ENCODE measurements at regions not wholly inside any gene's neighbourhood (a gene's known extent, or its start where the extent isn't known, plus 50 kb on each side); places are given as distances from the start of the nearest gene placed in this dataset.

- no peak overlapping the region for H3K4me3 Mint-ChIP-seq
- no peak overlapping the region for H3K27ac Mint-ChIP-seq
- no peaks in the 10 kb centered on the region for H3K36me3 Mint-ChIP-seq
- no peak for ATAC-seq (replicated peaks)
- no peak for DNase-seq
- H3K4me1 Mint-ChIP-seq = peaks cover 2 to 3% of the 10 kb centered on the region in 2 donors
- no peaks in the 10 kb centered on the region for H3K9me3 Mint-ChIP-seq
- peaks cover 5 to 9% of the 10 kb centered on the region in 2 donors for H3K27me3 Mint-ChIP-seq
These were observed 164.6 kb upstream of the BCL6 start for GRCh38 chr3:187909866-187910265.

GRCh38 chr3:187912007-187912406 lies 166.7 kb upstream of the BCL6 start:
- no peak for ATAC-seq (replicated peaks)
- Mint-ChIP-seq H3K9me3 (no peaks in the 10 kb centered on the region), H3K27me3 (peaks cover 5 to 11% of the 10 kb centered on the region in 2 donors), H3K4me3 (no peak overlapping the region), H3K36me3 (no peaks in the 10 kb centered on the region), H3K4me1 (peaks cover 5 to 14% of the 10 kb centered on the region in 2 donors), H3K27ac (no peak overlapping the region)
- DNase-seq = no peak

- H3K4me1 Mint-ChIP-seq = peaks cover 10 to 18% of the 10 kb centered on the region in 2 donors
- no peak for ATAC-seq (replicated peaks)
- no peak for DNase-seq
These were observed 168.4 kb upstream of the BCL6 start for GRCh38 chr3:187913617-187914033.

GRCh38 chr3:187914231-187914630 lies 169.0 kb upstream of the BCL6 start:
- peaks cover 0 to 11% of the 10 kb centered on the region in 2 donors for H3K27me3 Mint-ChIP-seq
- peaks cover 15 to 24% of the 10 kb centered on the region in 2 donors for H3K4me1 Mint-ChIP-seq
- no peak for ATAC-seq (replicated peaks)
- H3K4me3 Mint-ChIP-seq = no peak overlapping the region
- H3K36me3 Mint-ChIP-seq = no peaks in the 10 kb centered on the region
- H3K9me3 Mint-ChIP-seq = no peaks in the 10 kb centered on the region
- H3K27ac Mint-ChIP-seq = no peak overlapping the region
- no peak for DNase-seq

More at GRCh38 chr3:187913617-187914033, 168.4 kb upstream of the BCL6 start:
- Mint-ChIP-seq H3K27me3 (peaks cover 1 to 11% of the 10 kb centered on the region in 2 donors), H3K36me3 (no peaks in the 10 kb centered on the region), H3K9me3 (no peaks in the 10 kb centered on the region), H3K27ac (no peak overlapping the region), H3K4me3 (no peak overlapping the region)

- Mint-ChIP-seq H3K27ac (no peak overlapping the region), H3K36me3 (no peaks in the 10 kb centered on the region), H3K27me3 (peaks cover 0 to 11% of the 10 kb centered on the region in 2 donors), H3K4me3 (no peak overlapping the region), H3K4me1 (peaks cover 24 to 43% of the 10 kb centered on the region in 2 donors), H3K9me3 (no peaks in the 10 kb centered on the region)
- DNase-seq (no peak), ATAC-seq (replicated peaks) (peak in 1 of 2 donors; percentile 14)
These were observed 170.8 kb upstream of the BCL6 start for GRCh38 chr3:187916072-187916471.

GRCh38 chr3:187918081-187918644 lies 172.9 kb upstream of the BCL6 start:
- Mint-ChIP-seq H3K36me3 (no peaks in the 10 kb centered on the region), H3K4me1 (peaks cover 28 to 50% of the 10 kb centered on the region in 2 donors), H3K9me3 (no peaks in the 10 kb centered on the region), H3K4me3 (no peak overlapping the region), H3K27ac (no peak overlapping the region), H3K27me3 (peaks cover 0 to 10% of the 10 kb centered on the region in 2 donors)
- no peak for DNase-seq
- no peak for ATAC-seq (replicated peaks)

- Mint-ChIP-seq H3K4me1 (peaks cover 28 to 50% of the 10 kb centered on the region in 2 donors), H3K36me3 (no peaks in the 10 kb centered on the region), H3K27me3 (peaks cover 0 to 10% of the 10 kb centered on the region in 2 donors), H3K9me3 (peaks cover 0 to 2% of the 10 kb centered on the region in 2 donors), H3K4me3 (peak overlapping the region; percentile 71 to 75), H3K27ac (peak overlapping the region; percentile 95)
- peak; percentile 93 to 94 for ATAC-seq (replicated peaks)
- DNase-seq = peak; percentile 66
These were observed 173.8 kb upstream of the BCL6 start for GRCh38 chr3:187919048-187919447.

- DNase-seq = peak; percentile 25
- peaks cover 0 to 9% of the 10 kb centered on the region in 2 donors for H3K27me3 Mint-ChIP-seq
These were observed 174.3 kb upstream of the BCL6 start for GRCh38 chr3:187919544-187919943.

GRCh38 chr3:187920030-187920429 lies 174.8 kb upstream of the BCL6 start:
- Mint-ChIP-seq H3K4me1 (peaks cover 25 to 45% of the 10 kb centered on the region in 2 donors), H3K27ac (no peak overlapping the region), H3K27me3 (peaks cover 0 to 4% of the 10 kb centered on the region in 2 donors), H3K9me3 (peaks cover 0 to 2% of the 10 kb centered on the region in 2 donors), H3K4me3 (peak overlapping the region in 1 of 2 donors; percentile 75), H3K36me3 (no peaks in the 10 kb centered on the region)
- ATAC-seq (replicated peaks) (no peak), DNase-seq (no peak)

More at GRCh38 chr3:187919544-187919943, 174.3 kb upstream of the BCL6 start:
- peaks cover 28 to 50% of the 10 kb centered on the region in 2 donors for H3K4me1 Mint-ChIP-seq
- H3K27ac Mint-ChIP-seq = peak overlapping the region; percentile 95
- ATAC-seq (replicated peaks) = peak; percentile 71 to 72
- H3K4me3 Mint-ChIP-seq = peak overlapping the region; percentile 71 to 75
- no peaks in the 10 kb centered on the region for H3K36me3 Mint-ChIP-seq
- peaks cover 0 to 2% of the 10 kb centered on the region in 2 donors for H3K9me3 Mint-ChIP-seq

- no peak overlapping the region for H3K27ac Mint-ChIP-seq
- no peak overlapping the region for H3K4me3 Mint-ChIP-seq
- peaks cover 0 to 4% of the 10 kb centered on the region in 2 donors for H3K27me3 Mint-ChIP-seq
- no peaks in the 10 kb centered on the region for H3K36me3 Mint-ChIP-seq
- H3K4me1 Mint-ChIP-seq = peaks cover 23 to 38% of the 10 kb centered on the region in 2 donors
- no peak for ATAC-seq (replicated peaks)
- no peak for DNase-seq
- H3K9me3 Mint-ChIP-seq = peaks cover 0 to 2% of the 10 kb centered on the region in 2 donors
These were observed 175.6 kb upstream of the BCL6 start for GRCh38 chr3:187920913-187921312.

- Mint-ChIP-seq H3K36me3 (no peaks in the 10 kb centered on the region), H3K27me3 (peaks cover 0 to 4% of the 10 kb centered on the region in 2 donors), H3K4me1 (peaks cover 26 to 43% of the 10 kb centered on the region in 2 donors), H3K4me3 (no peak overlapping the region), H3K27ac (no peak overlapping the region), H3K9me3 (peaks cover 0 to 2% of the 10 kb centered on the region in 2 donors)
- ATAC-seq (replicated peaks) (no peak), DNase-seq (no peak)
These were observed 176.3 kb upstream of the BCL6 start for GRCh38 chr3:187921391-187922074.

- Mint-ChIP-seq H3K9me3 (peaks cover 0 to 2% of the 10 kb centered on the region in 2 donors), H3K27ac (no peak overlapping the region), H3K4me1 (peaks cover 30 to 48% of the 10 kb centered on the region in 2 donors), H3K27me3 (peaks cover 0 to 4% of the 10 kb centered on the region in 2 donors), H3K4me3 (no peak overlapping the region), H3K36me3 (no peaks in the 10 kb centered on the region)
- DNase-seq (no peak), ATAC-seq (replicated peaks) (no peak)
These were observed 177.6 kb upstream of the BCL6 start for GRCh38 chr3:187922704-187923416.

GRCh38 chr3:187924651-187925050 lies 179.4 kb upstream of the BCL6 start:
- DNase-seq (no peak), ATAC-seq (replicated peaks) (no peak)
- Mint-ChIP-seq H3K27me3 (peaks cover 0 to 4% of the 10 kb centered on the region in 2 donors), H3K4me1 (peaks cover 24 to 45% of the 10 kb centered on the region in 2 donors), H3K36me3 (no peaks in the 10 kb centered on the region), H3K9me3 (peaks cover 0 to 2% of the 10 kb centered on the region in 2 donors), H3K4me3 (no peak overlapping the region), H3K27ac (no peak overlapping the region)

GRCh38 chr3:187925326-187925725 lies 180.1 kb upstream of the BCL6 start:
- Mint-ChIP-seq H3K9me3 (peaks cover 0 to 2% of the 10 kb centered on the region in 2 donors), H3K36me3 (no peaks in the 10 kb centered on the region), H3K27ac (no peak overlapping the region), H3K27me3 (peaks cover 0 to 4% of the 10 kb centered on the region in 2 donors), H3K4me1 (peaks cover 21 to 39% of the 10 kb centered on the region in 2 donors), H3K4me3 (no peak overlapping the region)
- no peak for ATAC-seq (replicated peaks)
- no peak for DNase-seq
